SK-N-SH treated with all-trans-retinoic acid at 6 μM for 48 hours (cell line): ENCODE measurements at regions not wholly inside any gene's neighbourhood (a gene's known extent, or its start where the extent isn't known, plus 50 kb on each side); places are given as distances from the start of the nearest gene placed in this dataset.

Experiments
- ARNTL ChIP-seq: fragments of 450-650 bp; formaldehyde crosslinking; IDR thresholded peaks from 2 replicates; pipeline ENCODE4 v1.5.0; 2020; ENCODE audit warnings: low read depth, mild to moderate bottlenecking, moderate library complexity, borderline replicate concordance
- BACH2 ChIP-seq: fragments of 250-450 bp; sonication (Bioruptor Pico); IDR thresholded peaks from 2 replicates; pipeline ENCODE4 v1.9.0; 2021; ENCODE audit warnings: mild to moderate bottlenecking, borderline replicate concordance
- CSDC2 ChIP-seq: fragments of 250-450 bp; sonication (Bioruptor Pico); IDR thresholded peaks from 2 replicates; pipeline ENCODE4 v1.5.0; 2020; ENCODE audit warnings: mild to moderate bottlenecking, moderate library complexity
- GLIS3 ChIP-seq: fragments of 250-450 bp; sonication (Bioruptor Pico); IDR thresholded peaks from 2 replicates; pipeline ENCODE4 v1.5.0; 2020; ENCODE audit warnings: mild to moderate bottlenecking, moderate library complexity
- SNAI2 ChIP-seq: fragments of 250-450 bp; sonication (Bioruptor Pico); IDR thresholded peaks from 2 replicates; pipeline ENCODE4 v1.5.0; 2020; ENCODE audit warnings: mild to moderate bottlenecking, moderate library complexity
- TF ChIP-seq, protein P1 (sequence below): fragments of 250-450 bp; sonication (Bioruptor Pico); IDR thresholded peaks from 2 replicates; pipeline ENCODE4 v1.8.0; 2020; ENCODE audit warnings: mild to moderate bottlenecking, moderate library complexity, borderline replicate concordance
- TF ChIP-seq, protein P2 (sequence below): fragments of 250-450 bp; sonication (Bioruptor Pico); IDR thresholded peaks from 2 replicates; pipeline ENCODE4 v1.5.0; 2020; ENCODE audit warnings: mild to moderate bottlenecking, moderate library complexity

DNA sequence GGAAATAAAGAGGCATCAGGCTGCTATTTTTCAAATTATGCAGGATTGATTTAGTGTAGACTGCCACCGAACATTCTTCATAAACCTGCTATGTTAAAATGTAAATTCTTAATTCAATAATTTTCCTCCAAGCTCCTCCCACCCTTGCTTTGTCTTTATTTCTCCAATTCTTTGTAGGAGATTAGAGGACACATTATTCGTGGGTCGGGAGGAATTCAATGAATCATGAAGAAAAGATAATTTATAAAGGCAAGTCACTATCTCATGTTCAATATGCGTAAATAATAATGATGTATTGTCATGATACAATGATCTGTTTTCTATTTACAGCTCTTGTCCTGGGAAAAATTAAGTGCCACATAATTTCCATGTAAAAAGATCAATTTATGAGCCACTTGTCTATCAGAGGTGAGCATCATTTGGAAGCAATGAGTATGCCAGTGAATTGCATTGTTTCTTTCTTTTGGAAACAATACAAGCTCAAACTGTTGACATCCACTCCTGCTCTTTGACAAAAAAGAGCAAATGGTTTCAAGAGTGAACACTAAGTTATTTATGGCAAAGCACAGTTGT lies 148.0 kb upstream of the MITF start:
- no peak for TF ChIP-seq CSDC2 (CRISPR knock-in tag)
- TF ChIP-seq, protein P1, sequence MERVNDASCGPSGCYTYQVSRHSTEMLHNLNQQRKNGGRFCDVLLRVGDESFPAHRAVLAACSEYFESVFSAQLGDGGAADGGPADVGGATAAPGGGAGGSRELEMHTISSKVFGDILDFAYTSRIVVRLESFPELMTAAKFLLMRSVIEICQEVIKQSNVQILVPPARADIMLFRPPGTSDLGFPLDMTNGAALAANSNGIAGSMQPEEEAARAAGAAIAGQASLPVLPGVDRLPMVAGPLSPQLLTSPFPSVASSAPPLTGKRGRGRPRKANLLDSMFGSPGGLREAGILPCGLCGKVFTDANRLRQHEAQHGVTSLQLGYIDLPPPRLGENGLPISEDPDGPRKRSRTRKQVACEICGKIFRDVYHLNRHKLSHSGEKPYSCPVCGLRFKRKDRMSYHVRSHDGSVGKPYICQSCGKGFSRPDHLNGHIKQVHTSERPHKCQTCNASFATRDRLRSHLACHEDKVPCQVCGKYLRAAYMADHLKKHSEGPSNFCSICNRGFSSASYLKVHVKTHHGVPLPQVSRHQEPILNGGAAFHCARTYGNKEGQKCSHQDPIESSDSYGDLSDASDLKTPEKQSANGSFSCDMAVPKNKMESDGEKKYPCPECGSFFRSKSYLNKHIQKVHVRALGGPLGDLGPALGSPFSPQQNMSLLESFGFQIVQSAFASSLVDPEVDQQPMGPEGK (CRISPR knock-in tag), result no peak
- no peak for TF ChIP-seq SNAI2 (CRISPR knock-in tag)
- TF ChIP-seq, protein P2, sequence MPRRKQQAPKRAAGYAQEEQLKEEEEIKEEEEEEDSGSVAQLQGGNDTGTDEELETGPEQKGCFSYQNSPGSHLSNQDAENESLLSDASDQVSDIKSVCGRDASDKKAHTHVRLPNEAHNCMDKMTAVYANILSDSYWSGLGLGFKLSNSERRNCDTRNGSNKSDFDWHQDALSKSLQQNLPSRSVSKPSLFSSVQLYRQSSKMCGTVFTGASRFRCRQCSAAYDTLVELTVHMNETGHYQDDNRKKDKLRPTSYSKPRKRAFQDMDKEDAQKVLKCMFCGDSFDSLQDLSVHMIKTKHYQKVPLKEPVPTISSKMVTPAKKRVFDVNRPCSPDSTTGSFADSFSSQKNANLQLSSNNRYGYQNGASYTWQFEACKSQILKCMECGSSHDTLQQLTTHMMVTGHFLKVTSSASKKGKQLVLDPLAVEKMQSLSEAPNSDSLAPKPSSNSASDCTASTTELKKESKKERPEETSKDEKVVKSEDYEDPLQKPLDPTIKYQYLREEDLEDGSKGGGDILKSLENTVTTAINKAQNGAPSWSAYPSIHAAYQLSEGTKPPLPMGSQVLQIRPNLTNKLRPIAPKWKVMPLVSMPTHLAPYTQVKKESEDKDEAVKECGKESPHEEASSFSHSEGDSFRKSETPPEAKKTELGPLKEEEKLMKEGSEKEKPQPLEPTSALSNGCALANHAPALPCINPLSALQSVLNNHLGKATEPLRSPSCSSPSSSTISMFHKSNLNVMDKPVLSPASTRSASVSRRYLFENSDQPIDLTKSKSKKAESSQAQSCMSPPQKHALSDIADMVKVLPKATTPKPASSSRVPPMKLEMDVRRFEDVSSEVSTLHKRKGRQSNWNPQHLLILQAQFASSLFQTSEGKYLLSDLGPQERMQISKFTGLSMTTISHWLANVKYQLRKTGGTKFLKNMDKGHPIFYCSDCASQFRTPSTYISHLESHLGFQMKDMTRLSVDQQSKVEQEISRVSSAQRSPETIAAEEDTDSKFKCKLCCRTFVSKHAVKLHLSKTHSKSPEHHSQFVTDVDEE (CRISPR knock-in tag), result no peak
- no peak for TF ChIP-seq GLIS3 (CRISPR knock-in tag)
- TF ChIP-seq BACH2 (CRISPR knock-in tag), result no peak
- no peak for TF ChIP-seq ARNTL (CRISPR knock-in tag)
